NCI-H146 treated with DMSO at 0.1 percent for 48 hours (cell line): ENCODE measurements at regions not wholly inside any gene's neighbourhood (a gene's known extent, or its start where the extent isn't known, plus 50 kb on each side); places are given as distances from the start of the nearest gene placed in this dataset.

Experiments used
- DNase-seq: peaks from one replicate; lab custom pipeline; 2025; ENCODE audit not compliant: unreplicated experiment; lab: John Stamatoyannopoulos, UW

- DNase-seq = no peak
Observed at GRCh38 chr4:123259676-123260646, 136.6 kb upstream of the SPRY1 start.

GRCh38 chr4:123260653-123261052, 135.9 kb upstream of the SPRY1 start:
- no peak for DNase-seq

- no peak for DNase-seq
Observed at GRCh38 chr4:123262080-123262479, 134.5 kb upstream of the SPRY1 start.

GRCh38 chr4:123265443-123265842, 131.2 kb upstream of the SPRY1 start:
- DNase-seq = no peak

- DNase-seq = no peak
Observed at GRCh38 chr4:123266221-123266620, 130.4 kb upstream of the SPRY1 start.

- DNase-seq = no peak
Observed at GRCh38 chr4:123278755-123279154, 117.8 kb upstream of the SPRY1 start.

GRCh38 chr4:123283371-123283895, 113.2 kb upstream of the SPRY1 start:
- DNase-seq = no peak

- DNase-seq = no peak
Observed at GRCh38 chr4:123284168-123284567, 112.4 kb upstream of the SPRY1 start.

- no peak for DNase-seq
Observed at GRCh38 chr4:123286903-123287466, 109.6 kb upstream of the SPRY1 start.

- no peak for DNase-seq
Observed at GRCh38 chr4:123288309-123289025, 108.1 kb upstream of the SPRY1 start.

GRCh38 chr4:123291329-123291728, 105.3 kb upstream of the SPRY1 start:
- no peak for DNase-seq

GRCh38 chr4:123297836-123298235, 98.8 kb upstream of the SPRY1 start:
- no peak for DNase-seq

- DNase-seq = no peak
Observed at GRCh38 chr4:123298261-123298660, 98.3 kb upstream of the SPRY1 start.

- no peak for DNase-seq
Observed at GRCh38 chr4:123298801-123299200, 97.8 kb upstream of the SPRY1 start.

- no peak for DNase-seq
Observed at GRCh38 chr4:123299212-123299691, 97.3 kb upstream of the SPRY1 start.

GRCh38 chr4:123300222-123301039, 96.2 kb upstream of the SPRY1 start:
- no peak for DNase-seq

- DNase-seq = no peak
Observed at GRCh38 chr4:123301923-123302322, 94.7 kb upstream of the SPRY1 start.

GRCh38 chr4:123304151-123304964, 92.2 kb upstream of the SPRY1 start:
- peak; percentile 91 for DNase-seq

GRCh38 chr4:123305736-123306135, 90.9 kb upstream of the SPRY1 start:
- DNase-seq = no peak

GRCh38 chr4:123306769-123307168, 89.8 kb upstream of the SPRY1 start:
- DNase-seq = no peak
